Stimulated activated naive CD8-positive, alpha-beta T cell treated with anti-CD3 and anti-CD28 coated beads, Interleukin-15, Interleukin-2, amounts not matched to agents 100 U/mL and 50 U/mL, for 24 hours (primary cell): ENCODE measurements at regions not wholly inside any gene's neighbourhood (a gene's known extent, or its start where the extent isn't known, plus 50 kb on each side); places are given as distances from the start of the nearest gene placed in this dataset.
"Not testable (repeated sequence)": the region's sequence is repeated elsewhere in the genome, so short reads cannot be mapped to it uniquely, and the experiment has no call there.

Experiments used
- ATAC-seq: fragments of 150-1000 bp; cut with Tn5 transposase; one replicate; pipeline ENCODE4 v1.10.0; 2021
- DNase-seq: peaks from one replicate; pipeline ENCODE4 v3.0.0; 2021

- DNase-seq: no peak
- no peak for ATAC-seq
Measured at GRCh38 chr6:112988748-112989147, 641.6 kb downstream of the RFPL4B start.

- no peak for DNase-seq
- no peak for ATAC-seq
Measured at GRCh38 chr6:112990971-112991370, 643.8 kb downstream of the RFPL4B start.

GRCh38 chr6:112991912-112992311, 644.8 kb downstream of the RFPL4B start:
- DNase-seq (no peak), ATAC-seq (no peak)

- ATAC-seq: no peak
Measured at GRCh38 chr6:112997421-112998085, 650.4 kb downstream of the RFPL4B start.

GRCh38 chr6:113004054-113004453, 656.9 kb downstream of the RFPL4B start:
- no peak for ATAC-seq
- no peak for DNase-seq

More at GRCh38 chr6:112997421-112998085, 650.4 kb downstream of the RFPL4B start:
- no peak for DNase-seq

- DNase-seq: no peak
- ATAC-seq: no peak
Measured at GRCh38 chr6:113004470-113005270, 657.5 kb downstream of the RFPL4B start.

GRCh38 chr6:113006494-113006893, 659.4 kb downstream of the RFPL4B start:
- ATAC-seq: no peak
- DNase-seq: no peak

GRCh38 chr6:113009682-113010081, 662.6 kb downstream of the RFPL4B start:
- ATAC-seq: no peak
- no peak for DNase-seq

GRCh38 chr6:113010196-113010989, 663.3 kb downstream of the RFPL4B start:
- no peak for DNase-seq
- no peak for ATAC-seq

- DNase-seq (no peak), ATAC-seq (no peak)
Measured at GRCh38 chr6:113011389-113011788, 664.3 kb downstream of the RFPL4B start.

GRCh38 chr6:113011801-113012200, 664.7 kb downstream of the RFPL4B start:
- no peak for DNase-seq

GRCh38 chr6:113015249-113015648, 668.1 kb downstream of the RFPL4B start:
- DNase-seq (no peak), ATAC-seq (no peak)

More at GRCh38 chr6:113011801-113012200, 664.7 kb downstream of the RFPL4B start:
- ATAC-seq: no peak

GRCh38 chr6:113017353-113017752, 670.2 kb downstream of the RFPL4B start:
- ATAC-seq (no peak), DNase-seq (no peak)

- DNase-seq: no peak
Measured at GRCh38 chr6:113018351-113019151, 671.4 kb downstream of the RFPL4B start.

GRCh38 chr6:113019176-113019575, 672.0 kb downstream of the RFPL4B start:
- ATAC-seq: no peak
- DNase-seq: no peak

More at GRCh38 chr6:113018351-113019151, 671.4 kb downstream of the RFPL4B start:
- no peak for ATAC-seq

- DNase-seq: no peak
- no peak for ATAC-seq
Measured at GRCh38 chr6:113027780-113028179, 680.6 kb downstream of the RFPL4B start.

- not testable (repeated sequence) for DNase-seq, ATAC-seq
Measured at GRCh38 chr6:113029161-113029560, 682.0 kb downstream of the RFPL4B start.

- ATAC-seq (no peak), DNase-seq (no peak)
Measured at GRCh38 chr6:113031591-113032238, 684.6 kb downstream of the RFPL4B start.

GRCh38 chr6:113039005-113039404, 691.9 kb downstream of the RFPL4B start:
- no peak for DNase-seq

GRCh38 chr6:113047148-113047547, 700.0 kb downstream of the RFPL4B start:
- DNase-seq (no peak), ATAC-seq (no peak)

More at GRCh38 chr6:113039005-113039404, 691.9 kb downstream of the RFPL4B start:
- no peak for ATAC-seq

GRCh38 chr6:113047932-113048331, 700.8 kb downstream of the RFPL4B start:
- no peak for DNase-seq
- no peak for ATAC-seq
